ENCODE measurements at regions not wholly inside any gene's neighbourhood (a gene's known extent, or its start where the extent isn't known, plus 50 kb on each side); places are given as distances from the start of the nearest gene placed in this dataset.

GRCh38 chr13:112183532-112184090 is 116.7 kb downstream of the SOX1 start:
- no peak for TF ChIP-seq CTCF (IDR thresholded peaks at IDR 0.05; ENCODE audit: unreplicated experiment in 3 of 3)
- H3K9me3 Mint-ChIP-seq = peaks cover 1% of the 10 kb centered on the region
- no peaks in the 10 kb centered on the region for H3K36me3 Mint-ChIP-seq (ENCODE audit: low read depth)

GRCh38 chr13:112184261-112184660 is 117.3 kb downstream of the SOX1 start:
- Mint-ChIP-seq H3K4me1 (no peaks in the 10 kb centered on the region), H3K4me3 (no peak overlapping the region), H3K27ac (no peak overlapping the region), H3K36me3 (ENCODE audit: low read depth) (no peaks in the 10 kb centered on the region), H3K9me3 (peaks cover 3% of the 10 kb centered on the region), H3K27me3 (ENCODE audit: low read depth) (peaks cover 43% of the 10 kb centered on the region)
- no peak for TF ChIP-seq CTCF (IDR thresholded peaks at IDR 0.05; ENCODE audit: unreplicated experiment in 3 of 3)

More at GRCh38 chr13:112183532-112184090, 116.7 kb downstream of the SOX1 start:
- peaks cover 46% of the 10 kb centered on the region for H3K27me3 Mint-ChIP-seq (ENCODE audit: low read depth)
- no peak overlapping the region for H3K4me3 Mint-ChIP-seq
- H3K27ac Mint-ChIP-seq = no peak overlapping the region
- H3K4me1 Mint-ChIP-seq = no peaks in the 10 kb centered on the region

- peaks cover 43% of the 10 kb centered on the region for H3K27me3 Mint-ChIP-seq (ENCODE audit: low read depth)
- H3K9me3 Mint-ChIP-seq = peaks cover 3% of the 10 kb centered on the region
- no peaks in the 10 kb centered on the region for H3K36me3 Mint-ChIP-seq (ENCODE audit: low read depth)
- H3K4me1 Mint-ChIP-seq = no peaks in the 10 kb centered on the region
- no peak for TF ChIP-seq CTCF (IDR thresholded peaks at IDR 0.05; ENCODE audit: unreplicated experiment in 3 of 3)
- H3K27ac Mint-ChIP-seq = no peak overlapping the region
- no peak overlapping the region for H3K4me3 Mint-ChIP-seq
These were observed 118.0 kb downstream of the SOX1 start for GRCh38 chr13:112184851-112185371.

GRCh38 chr13:112185466-112185865 is 118.5 kb downstream of the SOX1 start:
- no peaks in the 10 kb centered on the region for H3K36me3 Mint-ChIP-seq (ENCODE audit: low read depth)

GRCh38 chr13:112186091-112186490 is 119.1 kb downstream of the SOX1 start:
- no peaks in the 10 kb centered on the region for H3K4me1 Mint-ChIP-seq
- peaks cover 39% of the 10 kb centered on the region for H3K27me3 Mint-ChIP-seq (ENCODE audit: low read depth)
- H3K9me3 Mint-ChIP-seq = peaks cover 6% of the 10 kb centered on the region
- no peak overlapping the region for H3K27ac Mint-ChIP-seq
- no peak overlapping the region for H3K4me3 Mint-ChIP-seq
- no peak for TF ChIP-seq CTCF (IDR thresholded peaks at IDR 0.05; ENCODE audit: unreplicated experiment in 3 of 3)
- no peaks in the 10 kb centered on the region for H3K36me3 Mint-ChIP-seq (ENCODE audit: low read depth)

More at GRCh38 chr13:112185466-112185865, 118.5 kb downstream of the SOX1 start:
- H3K4me3 Mint-ChIP-seq = no peak overlapping the region
- no peak for TF ChIP-seq CTCF (IDR thresholded peaks at IDR 0.05; ENCODE audit: unreplicated experiment in 3 of 3)
- H3K9me3 Mint-ChIP-seq = peaks cover 3% of the 10 kb centered on the region
- H3K27ac Mint-ChIP-seq = no peak overlapping the region
- H3K4me1 Mint-ChIP-seq = no peaks in the 10 kb centered on the region
- peaks cover 43% of the 10 kb centered on the region for H3K27me3 Mint-ChIP-seq (ENCODE audit: low read depth)

Data from nephron (organoid).